ENCODE measurements at regions not wholly inside any gene's neighbourhood (a gene's known extent, or its start where the extent isn't known, plus 50 kb on each side); places are given as distances from the start of the nearest gene placed in this dataset.

- TF ChIP-seq CTCF (IDR thresholded peaks at IDR 0.05) (no peak), POLR2A (IDR thresholded peaks at IDR 0.05) (no peak)
Measured at GRCh38 chr1:239240736-239241135, 145.6 kb upstream of the CHRM3 start.
